ENCODE measurements at regions not wholly inside any gene's neighbourhood (a gene's known extent, or its start where the extent isn't known, plus 50 kb on each side); places are given as distances from the start of the nearest gene placed in this dataset.

DNA sequence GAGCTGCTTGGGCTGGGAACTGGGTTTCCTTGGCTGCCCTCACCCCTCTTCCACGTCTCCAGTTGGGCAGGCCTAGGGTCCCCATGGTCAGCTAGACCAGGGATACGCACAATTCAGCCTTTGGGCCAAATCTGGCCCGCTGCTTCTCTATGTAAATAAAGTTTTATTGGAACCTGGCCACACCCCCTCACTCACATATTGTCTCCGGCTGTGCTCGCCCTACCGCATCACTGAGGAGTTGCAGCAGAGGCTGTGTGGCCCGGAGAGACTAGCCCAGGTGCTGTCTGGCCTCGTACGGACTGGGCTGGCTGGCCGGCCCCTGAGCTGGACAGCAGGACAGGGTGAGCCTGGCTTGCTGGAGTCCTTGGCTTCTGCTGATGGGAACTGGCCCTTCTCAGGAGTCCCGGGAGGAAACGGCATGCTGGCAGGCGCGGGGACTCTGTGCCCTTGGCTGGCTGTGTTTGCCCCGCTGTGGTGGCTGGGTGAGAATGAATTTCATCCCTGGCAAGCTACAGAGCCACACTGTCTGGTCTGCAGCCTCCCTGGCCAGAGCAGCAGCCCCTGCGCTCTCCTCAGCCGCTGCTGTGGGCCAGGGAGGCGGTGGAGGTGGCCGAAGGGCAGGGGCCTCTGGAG is 82.0 kb downstream of the ENGASE start:
- TF ChIP-seq, protein P1, sequence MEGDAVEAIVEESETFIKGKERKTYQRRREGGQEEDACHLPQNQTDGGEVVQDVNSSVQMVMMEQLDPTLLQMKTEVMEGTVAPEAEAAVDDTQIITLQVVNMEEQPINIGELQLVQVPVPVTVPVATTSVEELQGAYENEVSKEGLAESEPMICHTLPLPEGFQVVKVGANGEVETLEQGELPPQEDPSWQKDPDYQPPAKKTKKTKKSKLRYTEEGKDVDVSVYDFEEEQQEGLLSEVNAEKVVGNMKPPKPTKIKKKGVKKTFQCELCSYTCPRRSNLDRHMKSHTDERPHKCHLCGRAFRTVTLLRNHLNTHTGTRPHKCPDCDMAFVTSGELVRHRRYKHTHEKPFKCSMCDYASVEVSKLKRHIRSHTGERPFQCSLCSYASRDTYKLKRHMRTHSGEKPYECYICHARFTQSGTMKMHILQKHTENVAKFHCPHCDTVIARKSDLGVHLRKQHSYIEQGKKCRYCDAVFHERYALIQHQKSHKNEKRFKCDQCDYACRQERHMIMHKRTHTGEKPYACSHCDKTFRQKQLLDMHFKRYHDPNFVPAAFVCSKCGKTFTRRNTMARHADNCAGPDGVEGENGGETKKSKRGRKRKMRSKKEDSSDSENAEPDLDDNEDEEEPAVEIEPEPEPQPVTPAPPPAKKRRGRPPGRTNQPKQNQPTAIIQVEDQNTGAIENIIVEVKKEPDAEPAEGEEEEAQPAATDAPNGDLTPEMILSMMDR (optimal IDR thresholded peaks at IDR 0.05 in 1 of 3, IDR thresholded peaks at IDR 0.05 in 1 of 3, conservative IDR thresholded peaks at IDR 0.05 in 1 of 3; ENCODE audit: extremely low read depth in 1 of 3, insufficient read depth in 2 of 3, low read length in 3 of 3) = no peak
- TF ChIP-seq EZH2 (IDR thresholded peaks at IDR 0.05; ENCODE audit: low read length) = no peak

Measured in keratinocyte (primary cell).